ENCODE measurements at regions not wholly inside any gene's neighbourhood (a gene's known extent, or its start where the extent isn't known, plus 50 kb on each side); places are given as distances from the start of the nearest gene placed in this dataset.

DNA sequence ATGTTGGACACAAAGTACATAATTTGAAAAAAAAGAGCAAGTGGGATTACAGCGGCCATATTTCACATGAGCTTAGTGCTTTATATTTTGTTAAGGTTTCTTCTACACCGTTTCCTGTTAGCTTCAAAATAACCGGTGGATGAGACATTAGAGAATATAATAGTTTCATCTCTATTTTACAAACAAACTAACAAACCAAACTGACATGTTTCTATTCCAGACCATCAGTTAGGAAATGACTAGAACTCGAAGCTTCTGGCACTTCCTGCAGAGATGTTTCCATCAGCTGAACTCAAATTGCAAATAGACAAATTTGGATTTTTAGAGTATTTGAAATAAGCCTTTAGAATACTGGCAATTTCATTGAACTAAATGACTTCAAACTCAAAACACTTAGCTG is 86.5 kb downstream of the MTRR start:
- no peak for DNase-seq

DNA sequence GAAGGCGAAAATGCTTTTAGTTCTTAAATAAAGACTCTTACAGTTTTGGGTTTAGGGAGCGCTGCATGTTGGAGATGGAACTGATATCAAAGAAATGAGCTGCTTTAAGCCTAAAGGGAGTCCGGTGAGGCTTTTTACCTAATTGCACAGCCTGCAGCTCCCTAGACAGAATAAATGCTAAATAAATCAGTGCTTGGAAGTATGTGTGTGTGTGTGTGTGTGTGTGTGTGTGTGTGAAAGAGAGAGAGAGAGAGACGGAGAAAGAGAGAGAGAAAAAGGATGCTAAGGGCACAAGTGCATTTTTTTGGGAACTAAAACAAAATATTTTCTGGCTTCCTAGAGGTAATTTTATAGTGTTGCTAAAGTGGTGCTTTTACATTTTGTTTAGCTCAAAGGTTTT is 88.4 kb downstream of the MTRR start:
- no peak for DNase-seq

DNA sequence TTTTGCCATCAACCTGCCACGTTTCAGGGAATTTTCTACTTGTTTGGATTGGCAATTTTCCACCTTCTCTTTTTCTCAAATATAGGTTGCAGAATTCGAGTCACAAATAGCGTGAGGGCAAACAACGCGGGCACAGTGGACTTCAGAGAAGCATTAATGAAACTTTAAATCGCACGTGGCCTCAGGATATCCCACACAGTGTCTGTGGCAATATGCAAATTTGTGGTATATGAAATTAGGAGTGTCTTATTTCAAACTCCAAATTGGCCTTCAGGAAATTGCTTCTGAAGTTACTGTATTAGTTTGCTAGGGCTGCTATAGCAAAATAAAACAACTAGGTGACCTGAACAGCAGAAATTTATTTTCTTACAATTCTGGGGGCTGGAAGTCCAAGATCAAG is 91.2 kb downstream of the MTRR start:
- no peak for DNase-seq

DNA sequence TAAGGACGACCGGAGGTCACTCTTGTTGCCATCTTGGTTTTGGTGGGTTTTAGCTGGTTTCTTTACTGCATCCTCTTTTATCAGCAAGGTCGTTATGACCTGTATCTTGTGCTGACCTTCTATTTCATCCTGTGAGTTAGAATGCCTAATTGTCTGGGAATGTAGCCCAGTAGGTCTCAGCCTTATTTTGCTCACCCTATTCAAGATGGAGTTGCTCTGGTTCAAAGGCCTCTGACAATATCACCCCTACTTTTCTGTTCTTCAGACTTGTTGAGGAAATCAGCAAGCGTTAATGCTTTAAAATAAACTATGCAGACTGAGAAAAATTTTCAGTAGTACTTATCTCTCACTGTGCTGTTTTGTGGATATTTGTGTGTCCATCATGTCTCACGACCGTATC is 92.6 kb downstream of the MTRR start:
- DNase-seq = no peak

DNA sequence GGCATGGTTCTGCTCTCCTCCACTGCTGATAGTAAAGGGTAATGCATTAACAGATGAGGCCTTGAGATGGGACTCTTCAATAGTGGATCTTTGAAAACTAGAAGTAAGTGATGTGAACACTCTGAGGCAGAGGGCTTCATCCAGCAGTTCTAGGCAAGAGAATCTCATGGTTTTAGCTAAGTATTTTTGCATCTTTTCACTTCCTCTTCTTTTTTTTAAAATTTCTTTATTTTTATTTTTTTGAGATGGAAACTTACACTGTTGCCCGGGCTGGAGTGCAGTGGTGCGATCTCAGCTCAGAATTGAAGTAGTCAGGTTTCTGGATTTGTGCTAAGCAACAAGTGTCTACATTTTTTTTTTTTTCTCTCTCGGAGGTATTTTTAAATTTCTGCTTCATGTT is 101.9 kb downstream of the MTRR start:
- no peak for DNase-seq

DNA sequence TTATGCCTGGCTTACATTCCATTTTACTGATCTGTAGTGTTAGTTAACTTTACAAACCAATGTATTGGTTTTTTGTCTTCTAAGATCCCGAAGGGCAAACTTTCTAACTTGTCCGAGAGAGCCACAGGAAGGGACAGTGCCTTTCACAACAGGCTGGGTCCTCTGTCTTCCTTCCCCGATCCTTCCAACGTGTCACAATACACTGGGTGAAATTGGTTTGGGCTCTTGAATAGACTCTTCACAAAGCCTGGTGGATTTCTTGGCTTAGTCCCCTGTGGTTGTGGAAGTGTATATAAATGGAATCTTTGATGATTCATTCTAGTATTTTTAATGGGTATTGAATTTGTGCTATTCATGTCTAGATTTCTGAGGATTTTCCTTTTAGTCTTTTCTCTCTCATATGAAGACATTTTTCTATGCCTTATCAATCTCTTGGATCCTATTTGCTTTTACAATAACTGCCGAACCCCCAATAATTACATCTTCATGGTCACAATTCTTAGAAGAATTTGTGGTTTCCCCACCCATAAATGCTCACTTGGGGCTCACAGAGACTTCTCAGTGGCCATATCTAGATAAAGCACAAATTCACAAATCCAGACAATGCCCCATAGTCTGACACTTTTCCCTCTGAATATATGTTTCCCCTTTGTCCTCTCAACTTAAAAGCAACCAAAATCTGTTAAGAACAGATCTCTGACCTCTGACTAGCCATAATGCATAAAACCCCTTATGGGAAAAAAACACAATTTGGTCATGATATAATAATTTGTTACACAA is 107.7 kb downstream of the MTRR start:
- DNase-seq = no peak

DNA sequence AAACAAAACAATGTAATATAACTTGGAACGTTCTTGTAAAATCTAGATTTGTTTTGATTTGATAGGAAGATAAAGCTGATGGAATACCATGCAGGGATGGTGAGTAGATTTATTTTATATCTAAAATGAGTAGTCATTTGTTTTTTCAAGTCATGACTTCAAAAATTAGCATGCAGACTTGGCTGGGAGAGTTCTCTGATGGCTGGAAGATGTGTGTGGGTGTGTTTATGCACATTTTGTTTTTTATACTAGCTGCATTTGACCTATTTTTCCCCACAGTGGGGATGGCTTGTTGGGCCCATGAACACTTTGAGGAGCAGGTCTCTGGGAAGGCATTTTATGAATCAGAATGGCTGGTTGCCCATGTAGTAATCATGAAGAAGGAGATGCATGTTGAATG is 109.2 kb downstream of the MTRR start:
- DNase-seq = no peak

DNA sequence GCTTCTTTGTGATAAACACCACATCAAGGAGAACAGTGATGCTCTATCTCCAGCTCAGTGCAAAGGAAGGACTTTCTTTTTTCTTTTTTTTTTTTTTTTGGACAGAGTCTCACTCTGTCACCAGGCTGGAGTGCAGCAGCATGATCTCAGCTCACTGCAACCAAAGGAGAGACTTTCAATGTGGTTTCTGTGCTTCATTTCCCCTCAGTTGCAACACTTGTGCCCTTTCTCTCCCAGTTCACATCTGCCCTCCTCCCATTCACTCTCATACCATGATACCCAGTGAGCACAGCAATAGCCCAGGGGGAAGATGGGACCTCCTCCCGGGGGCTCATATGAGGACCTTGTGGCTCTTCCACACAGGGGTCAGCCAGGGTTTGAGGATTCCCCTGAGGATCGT is 110.0 kb downstream of the MTRR start:
- no peak for DNase-seq

DNA sequence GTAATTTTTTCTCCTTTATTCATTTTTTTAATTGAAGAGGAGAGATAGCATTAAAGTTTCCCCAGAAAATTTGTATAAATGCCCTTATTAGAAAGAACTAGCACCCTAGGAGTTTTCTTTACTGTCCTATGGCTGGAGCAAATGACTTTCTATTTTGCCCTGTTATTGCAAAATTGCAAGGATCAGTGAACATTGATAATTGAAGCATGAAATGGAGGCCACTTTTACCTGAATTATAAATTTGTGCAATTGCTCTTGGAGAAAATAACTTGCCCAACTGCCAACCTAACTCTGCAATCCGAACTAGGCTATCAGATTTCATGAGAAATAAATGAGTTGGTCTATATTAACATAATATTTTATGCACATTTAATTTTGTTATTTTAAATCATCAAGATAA is 111.9 kb downstream of the MTRR start:
- DNase-seq = no peak

DNA sequence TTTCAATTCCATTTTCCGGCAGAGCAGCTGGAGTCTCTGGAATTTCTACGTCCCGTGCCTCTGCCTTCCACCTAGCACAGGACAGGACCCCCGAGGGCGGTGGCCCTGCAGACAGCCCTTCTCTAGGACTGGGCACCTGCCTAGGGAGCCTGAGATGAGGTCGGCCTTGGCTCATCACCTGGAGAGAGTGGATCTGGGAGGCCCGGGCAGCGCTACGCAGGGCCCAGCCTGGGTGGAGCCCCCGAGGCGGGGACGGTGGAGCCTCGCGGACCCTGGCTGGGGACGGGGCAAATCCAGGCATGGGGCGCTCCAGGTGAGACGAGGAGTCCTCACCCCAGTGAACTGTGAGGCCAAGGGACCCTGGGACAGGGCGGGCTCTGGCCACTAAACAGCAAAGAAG is 114.5 kb downstream of the MTRR start:
- DNase-seq = no peak

DNA sequence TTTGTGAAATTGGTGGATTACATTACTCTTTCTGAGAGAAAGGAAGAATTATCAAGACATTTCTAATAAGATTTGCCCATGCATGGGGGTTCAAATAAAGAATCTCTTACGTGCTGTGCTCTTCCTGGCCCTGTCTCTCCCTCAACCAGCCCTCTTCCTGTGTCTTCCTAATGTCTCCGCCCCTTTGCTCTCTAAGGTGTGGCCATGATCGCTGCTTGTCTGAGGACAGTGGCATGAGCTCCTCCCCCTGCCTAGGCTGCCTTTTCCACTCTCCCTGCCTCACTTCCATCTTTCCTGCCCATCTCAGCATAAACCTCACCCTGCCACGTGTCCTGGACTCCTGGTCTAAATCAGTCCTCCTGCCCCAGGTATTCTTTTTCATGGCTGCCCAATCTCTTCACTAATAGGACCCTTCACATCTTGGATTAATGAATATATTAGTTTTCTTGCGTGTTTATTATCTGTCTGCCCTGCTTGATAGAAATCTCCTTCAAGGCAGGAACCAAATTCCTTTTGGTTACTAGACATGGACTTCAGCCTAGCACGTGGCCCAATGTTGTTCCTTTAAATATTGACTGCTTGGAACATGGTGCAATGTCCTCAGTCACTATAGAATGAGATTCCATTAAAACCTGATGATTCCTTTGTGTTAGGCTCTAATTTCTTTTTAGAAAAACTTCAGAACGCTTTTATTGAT is 122.3 kb downstream of the MTRR start:
- no peak for DNase-seq

DNA sequence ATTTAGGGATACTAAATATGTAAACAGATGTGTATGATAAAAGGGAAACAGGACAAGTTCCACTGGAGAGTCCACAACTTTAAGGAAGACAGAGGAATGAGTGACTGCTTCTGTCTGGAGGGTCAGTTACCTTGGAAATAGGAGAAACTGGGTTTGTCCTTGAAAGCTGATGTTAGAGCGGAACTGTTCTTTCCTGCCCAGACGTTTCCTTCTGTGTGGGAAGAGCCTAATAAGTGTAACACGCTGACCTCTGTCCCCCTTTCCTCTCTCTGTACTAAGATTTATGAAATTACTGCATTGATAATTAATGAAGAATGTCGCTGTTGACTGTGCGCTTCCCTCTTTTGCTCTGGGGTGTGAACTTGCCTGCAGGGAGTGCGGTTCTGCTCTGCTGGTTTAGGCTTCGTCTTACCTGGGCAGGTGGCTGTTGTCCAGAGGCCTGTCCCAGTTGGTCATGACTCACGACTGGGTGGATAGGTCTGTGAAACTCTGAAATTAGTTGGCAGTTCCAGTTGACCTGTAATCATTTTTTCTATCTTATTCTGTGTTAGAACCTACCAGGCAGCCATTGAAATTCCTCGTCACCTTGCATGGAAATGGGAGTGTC is 126.8 kb downstream of the MTRR start:
- no peak for DNase-seq

DNA sequence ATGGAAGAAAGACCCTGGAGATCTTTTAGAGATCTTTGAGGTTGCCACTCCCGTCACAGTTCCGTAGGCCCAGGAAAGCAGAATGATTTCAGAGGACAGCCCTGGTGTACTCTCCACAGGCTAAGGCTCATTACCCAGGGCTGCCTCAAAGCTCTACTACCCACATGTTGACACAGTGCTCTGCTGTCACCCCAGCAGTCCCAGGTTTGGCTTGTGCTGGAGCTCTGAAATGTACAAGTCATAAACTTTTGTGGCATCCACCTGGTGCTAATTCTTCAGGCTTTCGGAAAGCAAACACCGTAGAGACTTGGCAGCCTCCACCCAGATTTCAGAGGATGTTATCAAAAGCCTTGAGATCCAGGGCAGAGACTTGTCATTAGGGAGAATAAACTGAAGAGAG is 136.5 kb downstream of the MTRR start:
- DNase-seq = no peak

DNA sequence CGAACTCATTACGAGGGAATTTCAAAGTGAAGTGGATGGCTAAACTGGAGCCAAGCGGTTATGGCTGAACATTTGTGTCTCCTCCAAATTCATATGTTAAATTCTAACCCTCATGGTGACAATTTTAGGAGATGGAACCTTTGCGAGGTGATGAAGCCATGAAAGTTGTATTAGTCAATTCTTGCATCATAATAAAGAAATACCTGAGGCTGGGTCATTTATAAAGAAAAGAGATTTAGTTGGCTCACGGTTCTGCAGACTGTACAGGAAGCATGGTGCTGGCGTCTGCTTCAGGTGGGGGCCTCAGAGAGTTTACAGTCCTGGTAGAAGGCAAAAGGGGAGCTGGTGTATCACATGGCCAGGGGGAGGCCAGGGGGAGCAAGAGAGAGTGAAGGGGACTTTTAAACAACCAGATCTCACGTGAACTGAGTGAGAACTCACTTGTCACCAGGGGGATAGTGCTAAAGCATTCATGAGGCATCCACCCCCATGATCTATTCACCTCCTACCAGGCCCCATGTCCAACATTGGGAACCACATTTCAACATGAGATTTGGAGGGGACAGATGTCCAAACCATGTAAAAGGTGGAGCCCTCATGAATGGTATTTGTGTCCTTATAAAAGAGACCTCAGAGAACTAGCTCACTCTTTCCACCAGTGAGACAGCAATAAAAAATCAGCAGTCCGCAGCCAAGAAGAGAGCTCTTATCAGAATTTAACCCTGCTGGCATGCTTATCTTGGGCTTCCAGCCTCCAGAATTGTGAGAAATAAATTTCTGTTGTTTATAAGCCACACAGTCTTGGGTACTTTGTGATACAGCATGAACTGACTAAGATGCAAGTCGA is 143.4 kb downstream of the MTRR start:
- DNase-seq = no peak

DNA sequence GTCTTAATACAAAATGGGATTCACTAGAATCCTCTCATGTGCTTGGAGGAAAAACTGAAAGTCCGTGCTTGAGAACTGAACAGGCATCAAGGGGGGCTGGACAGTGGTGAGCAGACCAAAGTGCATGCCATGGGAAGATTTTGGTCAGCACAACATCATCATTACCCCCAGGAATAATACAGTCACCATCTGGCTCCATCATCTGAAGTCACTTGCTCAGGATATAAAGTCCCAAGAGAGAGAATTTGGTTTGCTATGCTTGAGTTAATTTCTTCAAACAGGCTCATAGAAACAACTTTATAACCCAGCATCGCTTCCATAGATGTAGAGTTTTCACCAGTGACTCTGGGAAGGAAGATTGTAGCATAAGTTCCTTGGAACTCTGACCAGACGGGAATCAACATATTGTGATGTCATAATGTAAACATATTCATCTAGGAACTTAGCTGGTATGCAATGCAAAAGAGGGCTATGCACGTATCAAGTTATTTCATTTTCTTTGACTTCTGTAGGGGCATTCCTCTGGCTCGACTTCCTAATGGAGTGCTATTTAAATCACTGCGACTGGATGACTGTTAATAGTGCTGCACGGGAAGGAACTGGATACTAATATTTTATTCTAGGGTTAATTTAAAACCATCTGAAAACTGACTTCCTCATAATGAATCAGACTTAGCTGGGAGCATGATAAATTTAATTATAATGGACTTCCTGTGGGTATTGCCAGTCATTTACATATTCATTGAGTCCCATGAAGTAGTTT is 145.2 kb downstream of the MTRR start:
- no peak for DNase-seq

DNA sequence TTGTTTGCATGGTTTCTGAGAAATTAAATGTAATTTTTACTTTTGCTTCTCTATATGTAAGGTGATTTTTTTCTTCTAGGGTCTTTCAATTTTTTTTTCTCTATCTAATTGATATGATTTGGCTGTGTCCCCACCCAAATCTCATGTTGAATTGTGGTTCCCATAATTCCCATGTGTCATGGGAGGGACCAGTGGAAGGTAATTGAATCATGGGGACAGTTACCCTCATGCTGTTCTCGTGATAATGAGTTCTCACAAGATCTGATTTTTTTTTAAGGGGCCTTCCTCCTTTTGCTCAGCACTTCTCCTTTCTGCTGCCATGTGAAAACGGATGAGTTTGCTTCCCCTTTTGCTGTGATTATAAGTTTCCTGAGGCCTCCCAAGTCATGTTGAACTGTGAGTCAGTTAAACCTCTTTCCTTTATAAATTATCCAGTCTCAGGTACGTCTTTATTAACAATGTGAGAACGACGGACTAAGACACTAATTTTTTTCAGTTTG is 150.8 kb downstream of the MTRR start:
- no peak for DNase-seq

DNA sequence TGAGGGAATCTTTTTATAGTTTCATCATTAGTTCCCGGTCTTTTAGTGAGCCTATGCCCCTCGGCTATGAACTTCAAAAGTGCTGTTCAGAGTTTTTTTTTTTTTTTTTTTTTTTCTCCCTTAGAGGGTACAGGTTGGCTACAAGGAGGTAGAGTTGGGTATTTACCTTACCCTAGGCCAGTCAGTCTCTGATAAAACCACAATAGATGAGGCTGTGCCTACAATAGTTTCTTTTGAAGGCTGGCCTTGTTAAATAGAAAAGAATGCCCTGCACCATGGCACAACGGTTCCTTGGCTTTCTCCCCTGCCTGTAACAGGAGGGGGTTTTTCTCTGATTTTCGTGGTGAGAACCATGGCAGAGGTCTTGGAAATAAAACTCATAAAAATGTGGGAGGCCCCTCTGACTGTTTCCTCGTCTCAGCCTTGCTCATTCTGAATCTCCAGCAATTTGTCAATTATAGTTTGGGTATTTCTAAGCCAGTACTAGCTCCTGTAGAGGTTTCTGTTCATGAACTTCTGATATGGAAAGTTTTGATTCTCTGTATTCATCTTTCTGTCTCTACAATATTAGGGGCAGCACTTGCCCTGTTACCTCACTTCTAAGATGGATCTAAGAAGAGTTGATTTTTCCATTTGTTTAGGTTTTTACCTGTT is 152.0 kb downstream of the MTRR start:
- no peak for DNase-seq

DNA sequence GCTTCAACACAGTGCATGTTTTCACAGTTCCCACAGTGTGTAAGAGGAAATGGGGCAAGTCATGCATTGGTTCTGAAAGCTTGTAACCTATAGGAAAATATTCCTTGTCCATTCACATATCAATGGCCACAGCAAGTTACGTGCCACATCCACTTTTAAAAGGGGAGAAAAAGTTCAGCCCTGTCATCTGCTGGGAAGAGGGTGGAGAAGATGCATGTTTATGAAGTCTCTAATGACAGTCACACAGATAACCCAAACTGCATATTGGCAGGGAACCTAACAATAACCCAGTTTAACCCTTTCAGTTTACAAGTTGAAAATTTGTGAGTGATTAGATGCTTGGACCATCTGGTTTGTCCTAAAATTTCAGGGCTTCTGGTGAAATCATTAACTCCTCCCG is 159.3 kb downstream of the MTRR start:
- no peak for DNase-seq

DNA sequence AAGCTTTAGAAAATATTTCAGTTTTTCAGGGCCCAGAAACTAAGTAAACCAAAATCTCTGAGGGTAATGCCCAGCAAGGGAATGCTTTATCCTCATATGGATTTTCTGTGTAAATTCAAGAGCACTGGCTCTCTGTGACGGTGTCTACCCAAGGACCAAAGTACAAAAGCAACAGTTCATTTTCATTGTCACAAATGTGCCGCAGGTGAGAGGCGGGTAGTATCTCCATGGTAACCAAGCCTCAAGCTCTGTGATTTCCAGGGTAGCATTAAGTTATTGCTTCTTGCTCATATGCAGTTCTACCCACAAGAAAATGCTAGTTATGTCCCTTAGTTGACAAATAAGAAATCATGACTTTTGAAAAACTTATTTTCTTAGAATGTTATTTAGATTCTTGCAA is 164.3 kb downstream of the MTRR start:
- no peak for DNase-seq

DNA sequence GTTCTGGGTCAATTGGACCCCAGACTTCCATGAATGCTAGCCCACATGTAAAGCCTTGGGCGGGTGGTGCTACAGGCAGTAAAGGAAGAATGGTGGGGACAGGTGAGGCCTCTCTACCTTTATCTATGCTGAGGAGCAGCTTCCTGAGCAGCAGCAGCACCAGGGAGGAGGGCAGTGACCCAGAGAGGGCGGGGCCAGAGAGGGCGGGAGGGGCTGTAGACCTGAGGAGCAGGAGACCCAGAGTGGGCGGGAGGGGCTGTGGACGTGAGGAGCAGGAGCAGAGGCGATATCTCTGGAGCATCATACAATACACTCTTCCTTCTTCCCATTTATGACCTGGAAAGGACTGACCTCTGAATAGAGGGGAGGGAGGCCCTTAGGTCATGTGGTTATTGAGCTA is 165.9 kb downstream of the MTRR start:
- no peak for DNase-seq

DNA sequence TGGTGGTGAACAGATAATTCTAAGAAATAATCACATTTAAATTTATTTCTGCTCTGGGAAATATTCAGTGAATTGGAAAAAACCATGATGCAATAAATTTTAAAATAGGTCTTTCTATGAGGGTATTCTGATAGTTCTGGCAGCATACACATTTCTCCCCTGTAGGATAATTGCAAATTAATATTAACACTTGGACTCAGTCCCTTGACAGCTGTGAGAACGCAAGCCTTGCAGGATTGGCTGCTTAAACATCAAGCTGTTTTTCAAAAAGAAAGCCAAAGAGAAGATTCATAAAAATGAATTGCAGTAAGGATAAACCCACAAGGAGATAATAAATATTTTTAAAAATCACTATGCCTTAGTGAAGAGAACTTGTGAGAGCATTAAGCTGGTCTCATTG is 180.0 kb downstream of the MTRR start:
- DNase-seq = no peak

DNA sequence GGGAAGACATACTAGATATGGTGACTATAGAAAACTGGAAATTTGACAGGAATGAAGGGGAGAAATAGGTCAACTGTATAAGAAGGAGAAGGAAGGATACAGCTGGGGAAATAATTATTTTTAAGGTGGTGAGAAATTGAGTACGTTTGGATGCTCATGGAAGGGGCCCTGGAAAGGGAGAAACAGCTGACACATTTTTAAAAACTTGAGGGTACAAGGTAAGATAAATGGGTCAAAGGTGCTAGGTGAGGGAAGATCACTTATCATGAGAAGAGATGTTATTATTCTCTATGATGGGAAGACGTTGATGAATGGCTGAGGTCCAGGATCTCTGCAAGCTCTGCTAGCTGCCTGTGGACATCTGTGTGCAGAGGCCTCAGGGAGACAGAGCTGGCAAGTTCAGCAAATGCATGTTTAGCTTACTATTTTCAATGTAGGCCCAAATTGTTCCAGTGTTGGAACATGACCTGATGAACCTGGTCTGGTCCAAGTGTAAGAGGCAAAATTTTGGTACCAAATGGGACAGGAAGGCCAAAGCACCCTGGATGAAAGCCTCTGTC is 181.7 kb downstream of the MTRR start:
- no peak for DNase-seq
